ENCODE measurements at regions not wholly inside any gene's neighbourhood (a gene's known extent, or its start where the extent isn't known, plus 50 kb on each side); places are given as distances from the start of the nearest gene placed in this dataset.

- no peak for DNase-seq
Observed at GRCh38 chr14:51516706-51517395, 134.9 kb upstream of the FRMD6 start.

GRCh38 chr14:51518280-51518679 lies 133.4 kb upstream of the FRMD6 start:
- DNase-seq, result no peak

GRCh38 chr14:51518711-51519110 lies 133.0 kb upstream of the FRMD6 start:
- no peak for DNase-seq

- no peak for DNase-seq
Observed at GRCh38 chr14:51520087-51520486, 131.6 kb upstream of the FRMD6 start.

GRCh38 chr14:51521764-51522163 lies 129.9 kb upstream of the FRMD6 start:
- DNase-seq, result no peak

GRCh38 chr14:51523243-51523642 lies 128.5 kb upstream of the FRMD6 start:
- no peak for DNase-seq

GRCh38 chr14:51525739-51526138 lies 126.0 kb upstream of the FRMD6 start:
- no peak for DNase-seq

- peak; percentile 15 for DNase-seq
Observed at GRCh38 chr14:51527073-51527472, 124.6 kb upstream of the FRMD6 start.

- DNase-seq, result no peak
Observed at GRCh38 chr14:51529736-51530135, 122.0 kb upstream of the FRMD6 start.

GRCh38 chr14:51533160-51533559 lies 118.5 kb upstream of the FRMD6 start:
- peak; percentile 86 for DNase-seq

- no peak for DNase-seq
Observed at GRCh38 chr14:51533872-51534553, 117.7 kb upstream of the FRMD6 start.

- DNase-seq, result no peak
Observed at GRCh38 chr14:51534610-51535011, 117.1 kb upstream of the FRMD6 start.

- no peak for DNase-seq
Observed at GRCh38 chr14:51535443-51536044, 116.2 kb upstream of the FRMD6 start.

GRCh38 chr14:51538973-51539372 lies 112.7 kb upstream of the FRMD6 start:
- DNase-seq, result no peak

- DNase-seq, result peak; percentile 94
Observed at GRCh38 chr14:51539571-51540037, 112.1 kb upstream of the FRMD6 start.

- peak; percentile 37 for DNase-seq
Observed at GRCh38 chr14:51540364-51540763, 111.3 kb upstream of the FRMD6 start.

- DNase-seq, result no peak
Observed at GRCh38 chr14:51544471-51544870, 107.2 kb upstream of the FRMD6 start.

- DNase-seq, result no peak
Observed at GRCh38 chr14:51544901-51545300, 106.8 kb upstream of the FRMD6 start.

GRCh38 chr14:51545396-51545795 lies 106.3 kb upstream of the FRMD6 start:
- DNase-seq, result peak; percentile 48

GRCh38 chr14:51546099-51546498 lies 105.6 kb upstream of the FRMD6 start:
- no peak for DNase-seq

GRCh38 chr14:51546603-51547258 lies 105.0 kb upstream of the FRMD6 start:
- no peak for DNase-seq

- DNase-seq, result peak; percentile 98
Observed at GRCh38 chr14:51547260-51547659, 104.5 kb upstream of the FRMD6 start.

GRCh38 chr14:51547701-51548100 lies 104.0 kb upstream of the FRMD6 start:
- DNase-seq, result no peak

GRCh38 chr14:51548187-51548586 lies 103.5 kb upstream of the FRMD6 start:
- no peak for DNase-seq

All from NCI-H226 (cell line).